ENCODE measurements at regions not wholly inside any gene's neighbourhood (a gene's known extent, or its start where the extent isn't known, plus 50 kb on each side); places are given as distances from the start of the nearest gene placed in this dataset.
A peak's percentile ranks its signal among the peaks of the same experiment; 100 is the strongest.

DNA sequence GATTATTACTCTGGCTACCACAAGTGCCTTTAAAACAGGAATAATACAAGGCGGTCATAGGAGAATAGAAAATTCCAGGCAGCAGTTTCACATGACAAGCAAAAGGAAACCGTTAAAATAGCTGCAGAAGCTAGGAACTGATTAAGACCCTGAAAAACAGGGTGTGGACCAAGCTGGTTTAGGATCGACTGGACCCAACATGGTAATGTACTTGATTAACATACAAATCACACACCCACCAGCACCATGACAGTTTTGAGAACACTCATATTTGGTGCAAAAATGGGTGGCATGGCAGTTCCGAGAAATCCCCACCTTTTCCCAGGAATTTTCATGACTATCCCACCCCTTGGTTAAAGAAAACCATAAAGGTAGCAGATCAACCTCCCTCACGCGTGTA, 51.9 kb upstream of the TMEM163 start:
- Mint-ChIP-seq H3K36me3 (ENCODE audit: low read depth) (no peaks in the 10 kb centered on the region), H3K27ac (no peak overlapping the region), H3K9me3 (no peaks in the 10 kb centered on the region), H3K4me1 (no peaks in the 10 kb centered on the region), H3K4me3 (no peak overlapping the region), H3K27me3 (peaks cover 7% of the 10 kb centered on the region)
- ATAC-seq (replicated peaks), result no peak

DNA sequence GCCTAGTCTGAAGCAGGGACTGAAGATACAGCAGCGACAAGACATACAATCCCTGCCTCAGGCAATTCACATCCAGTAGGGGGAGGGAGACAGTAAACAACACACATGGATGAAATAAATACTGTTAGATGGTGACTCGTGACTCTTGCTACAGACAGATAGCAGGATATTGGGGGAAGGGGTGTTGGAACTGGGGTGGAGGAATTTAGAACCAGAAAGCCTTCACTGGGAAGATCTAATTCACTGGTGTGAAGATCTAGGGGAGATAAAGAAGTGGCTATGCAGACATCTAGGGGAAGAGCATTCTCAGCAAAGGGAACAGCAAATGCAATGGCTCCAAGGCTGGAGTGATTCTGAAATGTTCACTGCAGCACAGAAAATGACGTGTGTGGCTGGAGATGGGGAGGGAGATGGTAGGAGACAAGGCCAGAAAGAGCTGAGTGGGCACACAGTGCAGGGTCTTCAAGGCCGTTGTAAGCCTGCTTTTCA, 52.6 kb upstream of the TMEM163 start:
- no peaks in the 10 kb centered on the region for H3K36me3 Mint-ChIP-seq (ENCODE audit: low read depth)
- H3K27ac Mint-ChIP-seq, result no peak overlapping the region
- no peak for ATAC-seq (replicated peaks)
- H3K9me3 Mint-ChIP-seq, result no peaks in the 10 kb centered on the region
- H3K4me1 Mint-ChIP-seq, result no peaks in the 10 kb centered on the region
- H3K4me3 Mint-ChIP-seq, result no peak overlapping the region
- peaks cover under 1% of the 10 kb centered on the region for H3K27me3 Mint-ChIP-seq

DNA sequence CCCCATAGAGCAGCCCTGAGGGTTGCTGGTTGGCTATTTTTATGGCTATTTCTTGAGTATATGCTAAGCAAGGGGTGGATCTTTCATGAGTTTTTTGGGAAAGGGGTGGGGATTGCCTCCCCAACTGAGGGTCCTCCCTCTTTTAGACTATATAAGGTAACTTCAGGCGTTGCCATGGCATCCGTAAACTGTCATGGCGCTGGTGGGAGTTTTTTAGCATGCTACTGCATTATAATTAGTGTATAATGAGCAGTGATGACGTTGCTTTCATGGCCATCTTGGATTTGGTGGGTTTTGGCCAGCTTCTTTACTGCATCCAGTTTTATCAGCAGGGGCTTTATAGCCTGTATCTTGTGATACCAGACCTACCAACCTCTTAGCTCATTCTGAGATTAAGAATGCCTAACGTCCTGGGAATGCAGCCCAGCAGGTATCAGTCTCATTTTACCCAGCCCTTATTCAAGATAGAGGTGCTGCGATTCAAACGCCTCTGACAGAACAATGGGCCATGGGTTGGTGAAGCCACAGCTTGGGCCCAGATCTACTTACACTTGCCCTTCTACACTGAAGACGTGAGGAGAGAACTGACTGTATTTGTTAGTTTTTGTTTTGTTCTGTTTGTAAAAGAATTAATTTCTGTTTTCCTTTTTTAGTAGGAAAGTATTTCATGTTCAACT, 53.8 kb upstream of the TMEM163 start:
- no peaks in the 10 kb centered on the region for H3K36me3 Mint-ChIP-seq (ENCODE audit: low read depth)
- H3K9me3 Mint-ChIP-seq, result no peaks in the 10 kb centered on the region
- no peak overlapping the region for H3K27ac Mint-ChIP-seq
- H3K4me1 Mint-ChIP-seq, result no peaks in the 10 kb centered on the region
- no peak for ATAC-seq (replicated peaks)
- H3K27me3 Mint-ChIP-seq, result no peaks in the 10 kb centered on the region
- H3K4me3 Mint-ChIP-seq, result no peak overlapping the region

DNA sequence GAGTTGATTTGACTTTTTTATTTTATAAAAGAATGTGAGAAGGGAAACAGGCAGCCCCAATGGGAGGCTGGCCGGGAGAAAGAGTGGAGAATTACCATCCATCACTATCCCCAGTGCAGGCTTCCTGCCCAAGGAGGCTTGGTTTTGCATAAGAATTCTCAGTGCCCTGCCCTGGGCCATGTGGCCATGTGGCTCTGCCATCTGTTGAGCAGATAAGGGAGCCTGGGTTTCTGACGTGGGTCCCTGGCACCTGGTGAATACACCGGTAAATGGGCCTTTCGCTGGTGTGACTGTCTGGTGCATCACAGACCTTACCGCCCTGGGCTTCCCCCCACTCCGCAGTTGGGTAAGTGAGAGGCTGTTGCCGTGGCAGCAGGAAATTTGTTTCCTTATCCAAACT, 54.5 kb upstream of the TMEM163 start:
- Mint-ChIP-seq H3K9me3 (no peaks in the 10 kb centered on the region), H3K4me3 (no peak overlapping the region)
- ATAC-seq (replicated peaks), result no peak

DNA sequence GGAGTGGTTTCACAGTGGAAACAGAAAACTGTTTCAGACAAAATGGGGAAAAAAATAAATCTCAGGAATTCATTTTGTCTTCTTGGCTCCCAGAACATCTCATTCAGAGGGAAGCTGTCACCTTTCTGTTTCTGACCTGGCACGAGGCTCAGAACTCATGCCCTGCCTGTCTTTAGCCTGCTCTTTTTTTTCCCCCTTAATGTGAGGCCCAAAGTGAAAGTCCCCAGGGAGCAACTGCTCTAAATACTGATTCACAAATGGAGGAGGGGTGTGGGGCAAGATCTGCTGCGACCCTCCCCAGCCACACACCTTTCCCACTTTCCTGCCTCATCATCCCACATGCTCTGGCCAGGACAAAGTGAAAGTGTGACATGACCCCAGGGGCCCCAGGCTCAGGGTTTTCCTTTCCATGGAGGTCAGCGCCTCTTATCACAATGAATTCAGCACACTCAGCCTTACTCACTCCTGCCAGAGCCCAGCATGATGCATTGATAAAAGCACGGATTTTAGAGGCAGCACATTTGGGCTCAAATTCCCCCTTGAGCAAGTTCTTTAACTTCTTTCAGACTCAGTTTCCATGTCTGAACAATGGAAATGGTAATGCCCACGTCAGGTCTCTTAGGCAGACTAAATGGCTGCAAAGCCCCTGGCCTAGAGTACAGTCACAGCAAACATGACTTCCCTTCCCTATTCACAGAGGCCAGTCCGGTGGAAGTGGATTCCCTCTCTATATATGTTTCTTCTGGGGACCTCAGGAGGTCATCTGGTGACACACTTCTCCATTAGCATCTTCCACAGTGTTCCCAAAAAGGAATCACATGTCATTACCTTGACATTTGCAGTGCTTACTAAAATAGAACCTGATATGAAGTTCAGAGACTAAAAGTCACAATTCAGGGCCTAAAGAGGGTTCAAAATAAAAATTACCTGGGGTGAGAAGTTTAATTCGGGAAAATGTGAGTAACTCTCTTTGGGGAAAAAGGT, 55.3 kb upstream of the TMEM163 start:
- H3K9me3 Mint-ChIP-seq, result no peaks in the 10 kb centered on the region

More for the DNA sequence above, 54.5 kb upstream of the TMEM163 start:
- no peaks in the 10 kb centered on the region for H3K27me3 Mint-ChIP-seq
- no peaks in the 10 kb centered on the region for H3K36me3 Mint-ChIP-seq (ENCODE audit: low read depth)
- no peak overlapping the region for H3K27ac Mint-ChIP-seq
- no peaks in the 10 kb centered on the region for H3K4me1 Mint-ChIP-seq

DNA sequence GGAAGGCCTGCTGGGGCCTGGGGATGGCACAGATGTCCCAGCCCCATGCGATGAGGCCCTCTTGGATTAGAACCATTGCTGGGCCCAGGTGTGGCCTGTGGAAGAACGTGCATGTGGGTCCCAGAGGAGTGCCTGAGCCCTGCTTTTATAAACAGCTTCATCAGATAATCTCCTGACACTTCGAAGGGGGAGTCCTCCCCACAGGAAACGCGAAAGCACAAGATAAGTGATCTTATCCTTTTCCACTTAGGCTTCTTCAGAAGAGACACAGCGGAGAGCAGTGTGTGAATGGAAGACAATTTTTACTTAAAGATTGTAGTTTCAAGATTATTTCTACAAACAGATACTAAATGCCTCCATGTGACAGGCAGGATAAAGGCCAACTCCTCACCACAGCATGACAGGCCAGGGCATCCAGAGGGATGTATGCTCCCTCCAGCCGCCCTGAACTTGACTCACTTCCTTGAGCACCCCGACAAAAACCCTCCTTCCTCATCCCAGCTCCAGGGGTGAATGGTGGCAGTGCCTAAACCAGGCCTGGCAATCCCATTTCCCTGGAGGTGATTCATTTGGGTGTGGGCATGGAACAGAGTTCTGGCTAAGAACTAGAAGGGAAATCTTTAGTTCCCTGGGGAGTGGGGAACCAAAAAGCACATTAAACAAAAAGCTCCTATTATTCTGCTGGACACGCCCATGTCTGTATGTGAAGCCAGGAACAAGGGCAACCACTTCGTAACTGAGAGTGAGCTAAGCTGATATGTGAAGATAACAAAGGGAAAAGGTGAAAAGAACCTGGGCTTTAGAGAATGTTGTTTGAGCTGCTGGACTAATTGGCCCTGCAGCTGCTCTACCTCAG, 56.2 kb upstream of the TMEM163 start:
- Mint-ChIP-seq H3K27me3 (no peaks in the 10 kb centered on the region), H3K9me3 (no peaks in the 10 kb centered on the region), H3K4me1 (no peaks in the 10 kb centered on the region), H3K27ac (no peak overlapping the region), H3K4me3 (no peak overlapping the region), H3K36me3 (ENCODE audit: low read depth) (no peaks in the 10 kb centered on the region)
- ATAC-seq (replicated peaks), result no peak

More for the DNA sequence above, 55.3 kb upstream of the TMEM163 start:
- Mint-ChIP-seq H3K4me1 (no peaks in the 10 kb centered on the region), H3K27me3 (no peaks in the 10 kb centered on the region), H3K36me3 (ENCODE audit: low read depth) (no peaks in the 10 kb centered on the region), H3K27ac (no peak overlapping the region), H3K4me3 (no peak overlapping the region)
- no peak for ATAC-seq (replicated peaks)

DNA sequence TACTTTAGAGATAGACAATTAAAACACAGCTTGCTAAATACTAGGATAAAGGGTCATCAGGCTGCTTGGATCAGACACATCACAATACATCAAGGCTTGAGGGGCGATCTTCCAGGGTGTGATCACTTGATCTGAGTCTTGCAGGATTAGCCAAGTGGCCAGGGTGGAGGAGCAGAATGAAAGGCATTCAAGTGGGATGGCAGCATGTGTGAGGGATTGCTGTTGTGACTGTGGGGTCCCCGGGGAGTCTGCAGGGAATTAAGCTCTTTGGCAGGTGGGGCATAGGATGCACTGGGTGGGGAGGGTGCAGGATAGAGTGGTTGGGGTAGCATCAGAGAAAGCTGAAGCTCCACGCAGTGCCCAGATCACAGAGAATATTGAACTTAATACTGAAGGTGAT, 58.0 kb upstream of the TMEM163 start:
- H3K36me3 Mint-ChIP-seq (ENCODE audit: low read depth), result no peaks in the 10 kb centered on the region
- ATAC-seq (replicated peaks), result no peak
- H3K27ac Mint-ChIP-seq, result no peak overlapping the region
- no peaks in the 10 kb centered on the region for H3K9me3 Mint-ChIP-seq
- H3K27me3 Mint-ChIP-seq, result no peaks in the 10 kb centered on the region
- H3K4me1 Mint-ChIP-seq, result no peaks in the 10 kb centered on the region
- no peak overlapping the region for H3K4me3 Mint-ChIP-seq

DNA sequence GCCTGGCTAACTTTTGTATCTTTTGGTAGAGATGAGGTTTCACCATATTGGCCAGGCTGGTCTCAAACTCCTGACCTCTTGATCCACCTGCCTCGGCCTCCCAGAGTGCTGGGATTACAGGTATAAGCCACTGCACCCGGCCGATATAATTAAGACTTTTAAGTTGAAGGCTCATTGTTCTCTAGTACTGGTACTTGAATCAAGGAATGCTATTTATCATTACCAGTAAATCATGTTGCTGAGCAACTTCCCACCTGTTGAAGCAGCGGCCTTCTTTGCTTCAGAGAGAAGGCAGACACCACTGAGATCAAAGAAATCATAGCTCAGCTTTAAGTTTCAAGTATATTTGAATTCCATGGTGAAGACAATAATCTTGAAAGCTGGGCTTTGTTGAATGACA, 58.8 kb upstream of the TMEM163 start:
- Mint-ChIP-seq H3K27me3 (no peaks in the 10 kb centered on the region), H3K9me3 (no peaks in the 10 kb centered on the region), H3K27ac (no peak overlapping the region), H3K4me3 (no peak overlapping the region), H3K36me3 (ENCODE audit: low read depth) (no peaks in the 10 kb centered on the region), H3K4me1 (no peaks in the 10 kb centered on the region)
- no peak for ATAC-seq (replicated peaks)

DNA sequence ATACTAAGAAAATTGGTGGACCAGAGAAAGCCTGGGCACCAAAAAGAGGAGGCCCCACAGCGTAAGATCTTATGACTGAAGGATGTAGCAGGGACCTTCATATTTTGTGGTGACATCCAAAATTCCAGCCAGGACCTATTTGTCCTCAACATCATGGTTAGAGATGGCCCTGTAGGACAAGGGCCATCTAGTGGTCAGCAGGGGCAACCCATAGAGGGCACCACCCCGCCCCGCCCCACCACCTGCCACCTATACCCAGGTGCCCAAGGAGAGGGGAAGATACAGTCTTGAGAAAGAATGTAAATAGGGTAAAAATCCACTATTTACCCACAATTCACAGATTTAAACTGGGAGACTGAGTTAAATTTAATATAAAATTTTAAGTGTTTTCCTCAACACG, 59.6 kb upstream of the TMEM163 start:
- no peak overlapping the region for H3K27ac Mint-ChIP-seq

DNA sequence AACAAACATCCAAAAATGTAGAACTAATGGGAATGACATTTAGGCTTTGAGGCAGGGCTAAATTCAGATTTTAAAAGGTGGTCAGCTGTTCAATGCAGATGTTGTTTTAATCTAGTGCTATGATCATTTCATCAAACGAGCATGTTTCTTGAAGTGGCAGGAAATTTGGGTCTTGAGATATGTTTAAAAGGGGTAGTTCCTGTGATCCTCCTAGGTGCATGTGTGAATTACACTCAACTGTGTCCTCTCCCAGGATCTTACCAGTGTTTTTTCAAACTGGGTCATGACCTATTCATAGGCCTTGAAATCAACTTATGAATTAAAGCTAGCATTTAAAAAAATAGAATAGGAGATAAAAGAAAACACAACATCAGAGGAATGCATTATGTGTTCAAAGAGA, 57.4 kb upstream of the ACMSD start:
- Mint-ChIP-seq H3K4me1 (no peaks in the 10 kb centered on the region), H3K9me3 (no peaks in the 10 kb centered on the region), H3K4me3 (no peak overlapping the region), H3K27ac (no peak overlapping the region), H3K36me3 (ENCODE audit: low read depth) (no peaks in the 10 kb centered on the region), H3K27me3 (peaks cover 4% of the 10 kb centered on the region)
- no peak for ATAC-seq (replicated peaks)

More for the DNA sequence above, 59.6 kb upstream of the TMEM163 start:
- Mint-ChIP-seq H3K27me3 (no peaks in the 10 kb centered on the region), H3K9me3 (no peaks in the 10 kb centered on the region), H3K36me3 (ENCODE audit: low read depth) (no peaks in the 10 kb centered on the region), H3K4me1 (no peaks in the 10 kb centered on the region), H3K4me3 (no peak overlapping the region)
- ATAC-seq (replicated peaks), result no peak

DNA sequence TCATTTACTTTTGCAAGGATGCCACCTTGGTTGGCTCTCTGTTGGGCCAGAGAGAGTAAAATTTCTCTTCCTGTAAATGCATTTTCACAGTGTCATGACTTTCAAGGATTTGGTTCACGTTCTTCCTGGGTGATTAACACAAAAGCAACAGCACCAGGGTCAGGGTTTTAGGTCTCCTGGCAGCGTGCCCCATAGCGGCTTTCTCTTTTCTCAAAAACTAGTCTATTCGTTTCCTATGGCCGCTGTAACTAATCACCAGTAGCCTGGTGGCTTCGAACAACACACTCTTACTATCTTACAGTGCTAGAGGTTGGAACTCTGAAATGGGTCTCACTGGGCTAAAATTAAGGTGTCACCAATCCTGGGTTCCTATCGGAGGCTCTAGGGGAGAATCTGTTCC, 56.3 kb upstream of the ACMSD start:
- Mint-ChIP-seq H3K27me3 (peaks cover 4% of the 10 kb centered on the region), H3K4me1 (no peaks in the 10 kb centered on the region), H3K36me3 (ENCODE audit: low read depth) (no peaks in the 10 kb centered on the region), H3K4me3 (no peak overlapping the region), H3K27ac (no peak overlapping the region), H3K9me3 (no peaks in the 10 kb centered on the region)
- no peak for ATAC-seq (replicated peaks)

DNA sequence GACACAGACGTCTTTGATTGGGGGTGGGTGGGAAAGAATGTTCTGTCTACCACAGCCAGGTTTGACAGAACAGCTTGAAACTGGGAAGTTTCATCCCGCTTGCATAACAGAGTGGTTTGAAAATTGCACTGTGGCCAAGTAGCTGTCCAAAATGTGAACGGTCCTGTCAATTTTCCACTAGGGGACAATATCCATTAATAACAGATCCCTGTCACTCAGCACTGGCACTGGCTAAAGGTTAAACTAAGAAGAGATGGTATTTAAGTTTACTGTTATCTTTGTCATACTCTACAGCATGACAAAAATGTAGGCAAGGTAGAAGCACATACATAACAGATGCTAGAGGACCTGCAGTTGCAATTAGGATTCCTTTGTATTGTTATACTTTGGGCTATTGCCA, 55.6 kb upstream of the ACMSD start:
- ATAC-seq (replicated peaks), result peak; percentile 53

DNA sequence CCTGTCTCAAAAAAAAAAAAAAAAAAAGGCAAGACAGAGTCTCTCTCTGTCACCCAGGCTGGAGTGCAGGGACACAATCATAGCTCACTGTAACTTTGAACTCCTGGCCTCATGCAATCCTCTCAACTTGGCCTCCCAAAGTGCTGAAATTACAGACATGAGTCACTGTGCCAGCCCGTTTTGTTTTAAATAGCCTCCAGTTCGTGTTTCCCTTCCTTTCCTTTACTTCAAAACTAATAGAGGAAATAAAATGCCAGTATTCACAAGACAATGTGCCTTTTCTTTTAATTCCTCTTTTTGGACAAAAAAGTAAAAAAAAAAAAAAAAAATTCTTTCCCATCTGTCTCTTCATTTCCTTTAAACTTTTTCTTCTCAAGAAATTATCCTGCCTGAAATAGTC, 54.5 kb upstream of the ACMSD start:
- no peak overlapping the region for H3K4me3 Mint-ChIP-seq
- ATAC-seq (replicated peaks), result no peak
- H3K27me3 Mint-ChIP-seq, result peaks cover 4% of the 10 kb centered on the region

More for the DNA sequence above, 55.6 kb upstream of the ACMSD start:
- no peaks in the 10 kb centered on the region for H3K4me1 Mint-ChIP-seq
- no peaks in the 10 kb centered on the region for H3K9me3 Mint-ChIP-seq
- H3K27me3 Mint-ChIP-seq, result peaks cover 4% of the 10 kb centered on the region
- H3K27ac Mint-ChIP-seq, result no peak overlapping the region
- no peaks in the 10 kb centered on the region for H3K36me3 Mint-ChIP-seq (ENCODE audit: low read depth)
- no peak overlapping the region for H3K4me3 Mint-ChIP-seq

DNA sequence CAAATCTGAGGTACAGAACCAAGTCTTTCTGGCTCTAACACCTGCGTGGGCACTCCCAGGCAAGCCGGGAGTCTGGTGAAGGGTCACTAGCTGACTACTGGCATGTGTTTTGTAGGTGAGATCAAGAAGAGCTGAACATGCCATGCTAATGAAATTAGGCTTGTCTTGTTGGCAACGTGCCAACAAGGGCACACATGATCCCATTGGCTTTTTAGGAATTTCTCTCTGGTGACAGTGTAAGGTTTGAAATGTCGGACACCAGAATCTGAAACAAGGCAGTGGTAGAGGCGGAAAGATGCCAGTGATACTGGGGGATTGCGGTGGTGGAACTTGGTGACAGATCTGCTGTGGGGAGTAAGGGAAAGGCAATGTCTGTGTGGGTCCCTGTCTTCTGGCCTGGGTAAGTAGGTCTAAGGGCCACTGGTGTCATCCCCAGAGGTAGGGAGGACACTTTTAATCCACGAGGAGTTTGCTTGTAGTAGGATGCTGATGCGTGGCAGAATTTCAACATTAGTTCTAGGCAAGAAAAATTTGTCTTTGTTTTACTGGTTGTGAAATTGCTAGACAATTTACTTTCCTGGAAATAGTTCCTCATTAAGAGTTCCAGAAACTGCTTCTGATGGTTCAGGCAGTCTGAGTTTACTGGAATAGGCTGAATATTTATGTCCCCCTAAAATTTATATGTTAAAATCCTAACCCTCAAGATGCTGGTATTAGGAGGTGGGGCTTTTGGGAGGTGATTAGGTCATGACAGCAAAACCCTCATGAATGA, 52.6 kb upstream of the ACMSD start:
- Mint-ChIP-seq H3K4me3 (no peak overlapping the region), H3K9me3 (no peaks in the 10 kb centered on the region), H3K27ac (no peak overlapping the region)

More for the DNA sequence above, 54.5 kb upstream of the ACMSD start:
- Mint-ChIP-seq H3K36me3 (ENCODE audit: low read depth) (no peaks in the 10 kb centered on the region), H3K27ac (no peak overlapping the region), H3K4me1 (no peaks in the 10 kb centered on the region), H3K9me3 (no peaks in the 10 kb centered on the region)

More for the DNA sequence above, 52.6 kb upstream of the ACMSD start:
- Mint-ChIP-seq H3K36me3 (ENCODE audit: low read depth) (no peaks in the 10 kb centered on the region), H3K27me3 (peaks cover 7% of the 10 kb centered on the region), H3K4me1 (no peaks in the 10 kb centered on the region)
- no peak for ATAC-seq (replicated peaks)
